ENCODE measurements at regions not wholly inside any gene's neighbourhood (a gene's known extent, or its start where the extent isn't known, plus 50 kb on each side); places are given as distances from the start of the nearest gene placed in this dataset.

DNA sequence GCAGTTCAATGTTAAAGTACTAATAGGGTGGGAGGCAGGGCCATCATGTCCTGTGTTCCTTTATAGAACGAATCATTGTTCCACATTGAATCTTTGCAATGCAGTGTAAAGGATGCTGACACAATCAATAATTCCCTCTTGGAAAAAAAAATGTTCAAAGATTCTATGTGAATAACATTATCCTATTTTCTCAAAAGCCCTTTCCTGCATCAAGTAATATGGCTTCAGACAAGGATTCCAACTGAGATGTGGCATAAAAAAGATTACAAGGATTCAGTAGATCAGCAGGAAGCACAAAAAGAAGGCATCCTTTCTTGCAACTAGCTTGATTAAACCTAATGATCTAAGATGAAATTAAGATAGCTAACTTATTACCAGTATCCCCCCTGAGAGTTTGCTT, 454.0 kb upstream of the CADM2 start:
- intact Hi-C loops (cut with DNase I): no loop called here
- 37 to 86% methylated on average over 1 of the region's 1 CpG for WGBS, 2 donors
- TF ChIP-seq, protein P1, sequence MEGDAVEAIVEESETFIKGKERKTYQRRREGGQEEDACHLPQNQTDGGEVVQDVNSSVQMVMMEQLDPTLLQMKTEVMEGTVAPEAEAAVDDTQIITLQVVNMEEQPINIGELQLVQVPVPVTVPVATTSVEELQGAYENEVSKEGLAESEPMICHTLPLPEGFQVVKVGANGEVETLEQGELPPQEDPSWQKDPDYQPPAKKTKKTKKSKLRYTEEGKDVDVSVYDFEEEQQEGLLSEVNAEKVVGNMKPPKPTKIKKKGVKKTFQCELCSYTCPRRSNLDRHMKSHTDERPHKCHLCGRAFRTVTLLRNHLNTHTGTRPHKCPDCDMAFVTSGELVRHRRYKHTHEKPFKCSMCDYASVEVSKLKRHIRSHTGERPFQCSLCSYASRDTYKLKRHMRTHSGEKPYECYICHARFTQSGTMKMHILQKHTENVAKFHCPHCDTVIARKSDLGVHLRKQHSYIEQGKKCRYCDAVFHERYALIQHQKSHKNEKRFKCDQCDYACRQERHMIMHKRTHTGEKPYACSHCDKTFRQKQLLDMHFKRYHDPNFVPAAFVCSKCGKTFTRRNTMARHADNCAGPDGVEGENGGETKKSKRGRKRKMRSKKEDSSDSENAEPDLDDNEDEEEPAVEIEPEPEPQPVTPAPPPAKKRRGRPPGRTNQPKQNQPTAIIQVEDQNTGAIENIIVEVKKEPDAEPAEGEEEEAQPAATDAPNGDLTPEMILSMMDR (IDR thresholded peaks at IDR 0.05): no peak
- TF ChIP-seq POLR2A (IDR thresholded peaks at IDR 0.05) (no peak), POLR2AphosphoS5 (IDR thresholded peaks at IDR 0.05) (no peak), EP300 (IDR thresholded peaks at IDR 0.05) (no peak)
- Histone ChIP-seq H3K4me3 (no peak overlapping the region), H3K9me3 (peaks cover 0 to 3% (median 0%) of the 10 kb centered on the region in 4 donors), H3K27me3 (no peaks in the 10 kb centered on the region), H3K27ac (no peak overlapping the region), H3K36me3 (no peaks in the 10 kb centered on the region), H3K4me1 (no peaks in the 10 kb centered on the region)
- DNase-seq: no peak

DNA sequence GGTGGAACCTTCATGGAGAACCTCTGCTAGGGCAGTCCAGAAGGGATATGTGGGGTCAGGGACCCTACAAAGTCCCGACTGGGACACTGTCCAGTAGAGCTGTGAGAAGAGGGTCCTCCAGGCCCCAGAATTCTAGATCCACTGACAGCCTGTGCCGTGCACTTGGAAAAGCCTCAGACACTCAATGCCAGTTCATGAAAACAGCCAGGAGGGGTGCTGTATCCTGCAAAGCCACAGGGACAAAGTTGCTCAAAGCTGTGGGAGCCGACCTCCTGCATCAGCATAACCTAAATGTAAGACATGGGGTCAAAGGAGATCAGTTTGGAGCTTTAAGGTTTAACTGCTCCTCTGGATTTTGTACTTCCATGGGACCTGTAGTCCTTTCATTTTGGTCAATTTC, 448.8 kb upstream of the CADM2 start:
- Histone ChIP-seq H3K4me3 (no peak overlapping the region), H3K36me3 (no peaks in the 10 kb centered on the region), H3K27me3 (no peaks in the 10 kb centered on the region), H3K27ac (no peak overlapping the region), H3K4me1 (no peaks in the 10 kb centered on the region), H3K9me3 (peaks cover 0 to 4% (median 0%) of the 10 kb centered on the region in 4 donors)
- DNase-seq: no peak
- 60 to 82% methylated on average over 3 of the region's 3 CpGs for WGBS, 2 donors
- intact Hi-C loops (cut with DNase I): no loop called here
- TF ChIP-seq POLR2A (IDR thresholded peaks at IDR 0.05) (no peak), POLR2AphosphoS5 (IDR thresholded peaks at IDR 0.05) (no peak)

DNA sequence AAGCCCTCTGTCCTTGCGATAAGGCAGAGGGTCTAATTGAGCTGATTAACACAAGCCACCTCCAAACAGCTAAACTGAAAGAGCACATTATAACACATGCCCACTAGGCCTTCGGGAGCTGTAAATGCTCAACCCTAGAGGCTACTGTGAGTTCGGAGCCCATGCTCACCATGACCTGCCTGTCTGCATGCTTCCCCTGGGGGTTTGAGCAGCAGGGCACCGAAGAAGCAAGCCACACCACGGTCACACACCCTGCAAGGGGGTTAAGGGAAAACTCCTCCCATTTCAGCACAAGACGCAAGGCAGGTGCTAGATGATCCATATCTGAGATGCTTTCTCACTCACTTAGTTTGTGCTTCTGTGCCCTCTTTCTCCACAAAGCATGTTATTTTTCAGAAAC, 435.9 kb upstream of the CADM2 start:
- no peak overlapping the region for H3K4me3 ChIP-seq
- H3K27me3 ChIP-seq: no peaks in the 10 kb centered on the region
- H3K36me3 ChIP-seq: no peaks in the 10 kb centered on the region
- no peak for TF ChIP-seq POLR2A (IDR thresholded peaks at IDR 0.05)
- TF ChIP-seq POLR2AphosphoS5 (IDR thresholded peaks at IDR 0.05): no peak
- TF ChIP-seq EP300 (IDR thresholded peaks at IDR 0.05): no peak
- TF ChIP-seq, protein P1 (IDR thresholded peaks at IDR 0.05): no peak
- intact Hi-C loops (cut with DNase I): no loop called here
- 72 to 92% methylated on average over 6 of the region's 6 CpGs for WGBS, 2 donors
- H3K9me3 ChIP-seq: peaks cover 0 to 3% (median 0%) of the 10 kb centered on the region in 4 donors
- no peak overlapping the region for H3K27ac ChIP-seq
- H3K4me1 ChIP-seq: no peaks in the 10 kb centered on the region
- DNase-seq: no peak

DNA sequence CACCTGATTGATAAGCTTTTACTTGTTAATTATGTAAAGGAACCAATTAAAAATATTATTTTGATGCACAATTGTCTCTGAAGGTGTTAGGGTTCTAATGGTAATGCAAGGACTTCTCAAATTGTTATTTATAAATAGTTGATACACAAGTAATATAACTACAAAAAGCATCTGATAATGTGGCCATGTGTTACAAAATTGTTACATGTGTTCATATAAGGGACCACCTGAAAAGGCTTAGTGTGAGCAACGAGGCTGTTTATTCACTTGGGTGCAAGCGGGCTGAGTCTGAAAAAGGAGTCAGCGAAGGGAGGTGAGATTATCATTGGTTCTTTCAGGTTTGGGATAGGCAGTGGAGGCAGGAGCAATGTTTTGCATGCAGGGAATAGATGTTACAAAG, 421.9 kb upstream of the CADM2 start:
- TF ChIP-seq POLR2AphosphoS5 (IDR thresholded peaks at IDR 0.05): no peak
- Histone ChIP-seq H3K36me3 (no peaks in the 10 kb centered on the region), H3K4me3 (no peak overlapping the region), H3K27me3 (no peaks in the 10 kb centered on the region), H3K9me3 (no peaks in the 10 kb centered on the region), H3K4me1 (no peaks in the 10 kb centered on the region), H3K27ac (no peak overlapping the region)
- WGBS, 2 donors: 76 to 87% methylated on average over 3 of the region's 3 CpGs
- intact Hi-C loops (cut with DNase I): no loop called here
- no peak for DNase-seq

DNA sequence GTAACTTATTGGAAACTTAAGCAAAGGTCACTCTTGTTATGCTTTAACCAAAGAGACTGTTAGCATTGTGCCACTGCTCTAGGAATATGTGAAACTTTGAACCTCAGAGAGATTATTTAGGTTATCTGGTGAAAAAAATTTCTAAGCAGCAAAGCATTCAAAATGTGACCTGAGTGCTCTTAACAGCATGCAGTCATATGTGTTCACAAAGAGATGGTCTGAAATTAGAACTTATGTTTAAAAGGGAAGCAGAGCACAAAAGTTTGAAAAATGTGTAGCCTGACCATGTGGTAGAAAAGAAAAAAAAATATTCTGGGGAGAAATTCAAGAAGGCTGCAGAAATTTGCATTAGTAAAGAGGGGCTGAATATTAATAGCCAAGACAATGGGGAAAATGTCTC, 420.2 kb upstream of the CADM2 start:
- H3K4me1 ChIP-seq: no peaks in the 10 kb centered on the region
- no peak overlapping the region for H3K27ac ChIP-seq

DNA sequence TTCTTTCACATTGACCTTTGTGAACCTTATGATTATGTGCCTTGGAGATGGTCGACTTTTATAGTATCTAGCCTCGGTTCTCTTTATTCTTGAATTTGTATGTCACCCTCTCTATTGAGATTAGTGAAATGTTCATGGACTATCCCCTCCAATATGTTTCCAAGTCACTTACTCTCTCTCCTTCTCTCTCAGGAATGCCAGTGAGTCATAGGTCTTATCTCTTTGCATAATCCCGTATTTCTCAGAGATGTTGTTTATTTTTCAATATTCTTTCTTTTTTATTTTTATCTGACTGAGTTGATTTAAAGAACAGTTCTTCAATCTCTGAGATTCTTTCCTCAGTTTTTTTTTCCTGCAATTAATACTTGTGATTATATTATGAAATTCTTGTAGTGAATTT, 411.6 kb upstream of the CADM2 start:
- H3K4me1 ChIP-seq: peaks cover 0 to 4% (median 0%) of the 10 kb centered on the region in 4 donors
- H3K9me3 ChIP-seq: peaks cover 0 to 1% (median 0%) of the 10 kb centered on the region in 4 donors
- H3K27me3 ChIP-seq: no peaks in the 10 kb centered on the region
- H3K4me3 ChIP-seq: no peak overlapping the region
- DNase-seq: no peak
- no peaks in the 10 kb centered on the region for H3K36me3 ChIP-seq
- WGBS, 2 donors: 56 to 81% methylated on average over 3 of the region's 3 CpGs
- TF ChIP-seq, protein P1 (IDR thresholded peaks at IDR 0.05): no peak
- no peak for TF ChIP-seq EP300 (IDR thresholded peaks at IDR 0.05)
- intact Hi-C loops (cut with DNase I): no loop called here
- H3K27ac ChIP-seq: no peak overlapping the region

More for the DNA sequence above, 420.2 kb upstream of the CADM2 start:
- TF ChIP-seq POLR2AphosphoS5 (IDR thresholded peaks at IDR 0.05): no peak
- no peak for TF ChIP-seq POLR2A (IDR thresholded peaks at IDR 0.05)
- TF ChIP-seq EP300 (IDR thresholded peaks at IDR 0.05): no peak
- TF ChIP-seq, protein P1 (IDR thresholded peaks at IDR 0.05): no peak
- no peaks in the 10 kb centered on the region for H3K36me3 ChIP-seq
- H3K4me3 ChIP-seq: no peak overlapping the region
- no peaks in the 10 kb centered on the region for H3K27me3 ChIP-seq
- DNase-seq: no peak
- intact Hi-C loops (cut with DNase I): no loop called here
- no peaks in the 10 kb centered on the region for H3K9me3 ChIP-seq

Data from sigmoid colon (tissue), 6 donors.